ENCODE measurements at regions not wholly inside any gene's neighbourhood (a gene's known extent, or its start where the extent isn't known, plus 50 kb on each side); places are given as distances from the start of the nearest gene placed in this dataset.

GRCh38 chr2:64766841-64767669 is 113.3 kb upstream of the SERTAD2 start:
- no peak for FAIRE-seq
- DNase-seq (ENCODE audit: extremely low spot score, insufficient read length, low read depth): no peak

- peak; percentile 93 for FAIRE-seq
- peak; percentile 78 for DNase-seq (ENCODE audit: extremely low spot score, insufficient read length, low read depth)
These were observed 114.2 kb upstream of the SERTAD2 start for GRCh38 chr2:64767670-64768468.

- FAIRE-seq: no peak
- DNase-seq (ENCODE audit: extremely low spot score, insufficient read length, low read depth): no peak
These were observed 114.8 kb upstream of the SERTAD2 start for GRCh38 chr2:64768491-64769005.

- FAIRE-seq (no peak), DNase-seq (ENCODE audit: extremely low spot score, insufficient read length, low read depth) (no peak)
These were observed 115.8 kb upstream of the SERTAD2 start for GRCh38 chr2:64769392-64770044.

- FAIRE-seq: no peak
- no peak for DNase-seq (ENCODE audit: extremely low spot score, insufficient read length, low read depth)
These were observed 116.5 kb upstream of the SERTAD2 start for GRCh38 chr2:64770137-64770780.

- DNase-seq (ENCODE audit: extremely low spot score, insufficient read length, low read depth): no peak
- FAIRE-seq: no peak
These were observed 117.1 kb upstream of the SERTAD2 start for GRCh38 chr2:64770781-64771334.

- DNase-seq (ENCODE audit: extremely low spot score, insufficient read length, low read depth): no peak
- no peak for FAIRE-seq
These were observed 118.0 kb upstream of the SERTAD2 start for GRCh38 chr2:64771737-64772136.

GRCh38 chr2:64773461-64774118 is 119.9 kb upstream of the SERTAD2 start:
- no peak for FAIRE-seq
- no peak for DNase-seq (ENCODE audit: extremely low spot score, insufficient read length, low read depth)

- no peak for DNase-seq (ENCODE audit: extremely low spot score, insufficient read length, low read depth)
- FAIRE-seq: no peak
These were observed 124.1 kb upstream of the SERTAD2 start for GRCh38 chr2:64777841-64778240.

- no peak for FAIRE-seq
These were observed 125.5 kb upstream of the SERTAD2 start for GRCh38 chr2:64779117-64779690.

GRCh38 chr2:64780041-64780440 is 126.3 kb upstream of the SERTAD2 start:
- FAIRE-seq: no peak

More at GRCh38 chr2:64779117-64779690, 125.5 kb upstream of the SERTAD2 start:
- DNase-seq (ENCODE audit: extremely low spot score, insufficient read length, low read depth): no peak

GRCh38 chr2:64781711-64782390 is 128.1 kb upstream of the SERTAD2 start:
- FAIRE-seq: no peak
- no peak for DNase-seq (ENCODE audit: extremely low spot score, insufficient read length, low read depth)

More at GRCh38 chr2:64780041-64780440, 126.3 kb upstream of the SERTAD2 start:
- DNase-seq (ENCODE audit: extremely low spot score, insufficient read length, low read depth): no peak

- FAIRE-seq (no peak), DNase-seq (ENCODE audit: extremely low spot score, insufficient read length, low read depth) (no peak)
These were observed 130.7 kb upstream of the SERTAD2 start for GRCh38 chr2:64784168-64785061.

- FAIRE-seq (no peak), DNase-seq (ENCODE audit: extremely low spot score, insufficient read length, low read depth) (no peak)
These were observed 131.5 kb upstream of the SERTAD2 start for GRCh38 chr2:64785245-64785644.

- FAIRE-seq: no peak
- no peak for DNase-seq (ENCODE audit: extremely low spot score, insufficient read length, low read depth)
These were observed 132.8 kb upstream of the SERTAD2 start for GRCh38 chr2:64786343-64787018.

GRCh38 chr2:64787019-64787365 is 133.3 kb upstream of the SERTAD2 start:
- FAIRE-seq (no peak), DNase-seq (ENCODE audit: extremely low spot score, insufficient read length, low read depth) (no peak)

- no peak for FAIRE-seq
- DNase-seq (ENCODE audit: extremely low spot score, insufficient read length, low read depth): no peak
These were observed 134.0 kb upstream of the SERTAD2 start for GRCh38 chr2:64787698-64788097.
